RWPE1 (cell line): ENCODE measurements at regions not wholly inside any gene's neighbourhood (a gene's known extent, or its start where the extent isn't known, plus 50 kb on each side); places are given as distances from the start of the nearest gene placed in this dataset.
"Not testable (repeated sequence)": the region's sequence is repeated elsewhere in the genome, so short reads cannot be mapped to it uniquely, and the experiment has no call there.

ENCODE experiments used
- CTCF ChIA-PET: fragments of 350-600 bp; sonication (Branson Sonifier 250); formaldehyde crosslinking; extraction: SDS; loops from one replicate; lab custom pipeline; 2021; lab: Yijun Ruan, JAX
- POLR2A ChIA-PET: fragments of 400-600 bp; formaldehyde crosslinking; extraction: SDS; loops from one replicate; lab custom pipeline; 2020; ENCODE audit warnings: antibody characterized with exemption; ENCODE audit not compliant: low non-redundant PET; lab: Yijun Ruan, JAX
- DNase-seq: peaks from one replicate; pipeline ENCODE4 v3.0.0; 2012; ENCODE audit warnings: low spot score
- H3K27ac ChIP-seq: fragments of 450-650 bp; 2 replicates; pipeline ENCODE4 v1.5.1; 2017
- TF ChIP-seq, protein P1 (sequence below): fragments of 450-650 bp; conservative IDR thresholded peaks from 2 replicates; pipeline ENCODE4 v1.5.1; 2017; ENCODE audit warnings: low read depth, mild to moderate bottlenecking

DNA sequence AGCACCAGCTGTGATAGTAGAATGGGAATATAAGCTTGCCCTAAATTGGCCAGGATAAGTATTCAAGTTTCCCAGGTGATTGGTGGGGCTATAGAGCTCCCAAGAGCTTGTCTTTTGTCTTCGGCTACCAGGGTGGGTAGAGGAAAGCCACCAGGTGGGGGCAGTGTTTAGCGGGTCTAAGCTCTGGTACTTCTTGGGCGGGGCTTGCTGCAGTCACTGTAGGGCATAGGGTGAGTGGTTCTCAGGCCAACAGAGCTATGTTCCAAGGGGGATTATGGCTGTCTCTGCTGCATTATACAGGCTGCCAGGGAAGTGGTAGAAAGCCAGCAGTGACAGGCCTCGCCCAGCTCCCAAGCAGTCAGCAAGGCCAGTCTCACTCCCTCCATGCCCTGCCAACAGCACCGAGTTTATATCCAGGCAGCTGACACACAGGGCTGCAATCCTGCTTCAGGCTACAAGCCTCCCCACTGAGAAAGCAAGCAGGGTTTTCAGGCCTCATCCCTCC lies 110.7 kb downstream of the ZNF467 start:
- TF ChIP-seq, protein P1, sequence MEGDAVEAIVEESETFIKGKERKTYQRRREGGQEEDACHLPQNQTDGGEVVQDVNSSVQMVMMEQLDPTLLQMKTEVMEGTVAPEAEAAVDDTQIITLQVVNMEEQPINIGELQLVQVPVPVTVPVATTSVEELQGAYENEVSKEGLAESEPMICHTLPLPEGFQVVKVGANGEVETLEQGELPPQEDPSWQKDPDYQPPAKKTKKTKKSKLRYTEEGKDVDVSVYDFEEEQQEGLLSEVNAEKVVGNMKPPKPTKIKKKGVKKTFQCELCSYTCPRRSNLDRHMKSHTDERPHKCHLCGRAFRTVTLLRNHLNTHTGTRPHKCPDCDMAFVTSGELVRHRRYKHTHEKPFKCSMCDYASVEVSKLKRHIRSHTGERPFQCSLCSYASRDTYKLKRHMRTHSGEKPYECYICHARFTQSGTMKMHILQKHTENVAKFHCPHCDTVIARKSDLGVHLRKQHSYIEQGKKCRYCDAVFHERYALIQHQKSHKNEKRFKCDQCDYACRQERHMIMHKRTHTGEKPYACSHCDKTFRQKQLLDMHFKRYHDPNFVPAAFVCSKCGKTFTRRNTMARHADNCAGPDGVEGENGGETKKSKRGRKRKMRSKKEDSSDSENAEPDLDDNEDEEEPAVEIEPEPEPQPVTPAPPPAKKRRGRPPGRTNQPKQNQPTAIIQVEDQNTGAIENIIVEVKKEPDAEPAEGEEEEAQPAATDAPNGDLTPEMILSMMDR, result no peak; the same call in 1 of the 2 replicates
- POLR2A ChIA-PET, result no interaction called here
- CTCF ChIA-PET, result interaction anchor here (0.5 to 1.3 kb wide), 2 partner anchors 80 to 135 kb away, joined by 6 to 7 read pairs; no protein-coding TSS in a partner anchor
- no peak overlapping the region for H3K27ac ChIP-seq
- no peak for DNase-seq

DNA sequence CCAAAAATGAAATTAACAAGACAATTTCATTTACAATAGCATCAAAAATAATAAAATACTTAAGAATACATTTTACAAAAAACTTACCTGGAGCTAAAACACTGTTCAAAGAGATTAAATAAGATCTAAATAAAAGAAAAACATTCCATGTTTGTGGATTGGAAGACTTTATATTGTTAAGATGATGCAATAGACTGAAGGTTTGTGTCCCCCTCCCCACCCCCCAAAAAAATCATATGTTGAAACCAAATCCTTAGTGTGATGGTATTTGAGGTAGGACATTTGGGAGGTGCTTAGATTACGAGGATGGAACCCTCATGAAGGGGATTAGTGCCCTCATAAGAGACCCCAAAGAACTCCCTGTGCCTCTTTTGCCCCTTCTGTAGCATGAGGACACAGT lies 117.6 kb downstream of the ZNF467 start:
- ChIA-PET CTCF (no interaction called here), POLR2A (no interaction called here)
- no peak for DNase-seq
- TF ChIP-seq, protein P1, result no peak
- no peak overlapping the region for H3K27ac ChIP-seq

DNA sequence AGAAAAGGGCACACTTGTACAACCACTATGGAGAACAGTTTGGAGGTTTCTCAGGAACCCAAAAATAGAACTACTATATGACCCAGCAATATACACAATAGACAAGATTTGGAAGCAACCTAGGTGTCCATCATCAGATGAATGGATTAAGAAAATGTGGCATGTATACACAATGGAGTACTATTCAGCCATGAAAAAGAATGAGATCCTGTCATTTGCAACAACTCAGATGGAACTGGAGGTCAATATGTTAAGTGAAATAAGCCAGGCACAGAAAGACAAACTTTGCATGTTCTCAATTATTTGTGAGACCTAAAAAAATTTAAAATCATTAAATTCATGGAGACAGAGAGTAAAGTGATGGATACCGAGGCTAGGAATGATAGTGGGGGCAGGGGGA lies 118.8 kb downstream of the ZNF467 start:
- ChIA-PET CTCF (no interaction called here), POLR2A (no interaction called here)
- H3K27ac ChIP-seq, result no peak overlapping the region
- DNase-seq, result no peak
- TF ChIP-seq, protein P1, result no peak

- DNase-seq, POLR2A ChIA-PET, H3K27ac ChIP-seq, CTCF ChIA-PET: not testable (repeated sequence)
Observed at GRCh38 chr7:149650190-149650589, 123.2 kb downstream of the ZNF467 start.

DNA sequence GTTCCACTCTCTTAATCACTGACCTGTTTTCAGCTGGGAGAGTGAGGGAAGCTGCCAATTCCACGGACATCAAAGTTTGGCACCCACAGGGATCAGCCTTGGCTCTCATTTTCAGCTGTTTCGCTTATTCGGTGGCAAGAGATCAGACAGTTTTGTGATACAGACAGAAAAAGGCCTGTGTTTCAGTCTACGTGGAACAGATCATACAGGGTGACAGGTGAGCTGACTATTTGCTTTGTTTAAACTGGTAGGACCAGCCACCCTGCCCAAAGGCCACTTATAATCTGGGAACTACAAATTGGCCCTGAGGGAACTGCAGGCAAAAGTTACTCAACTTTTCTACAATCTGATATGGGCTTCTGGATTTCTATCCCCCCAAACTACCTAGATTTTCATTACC lies 128.6 kb downstream of the ZNF467 start:
- no peak overlapping the region for H3K27ac ChIP-seq
- no peak for DNase-seq
- TF ChIP-seq, protein P1, result no peak
- ChIA-PET POLR2A (no interaction called here), CTCF (no interaction called here)

DNA sequence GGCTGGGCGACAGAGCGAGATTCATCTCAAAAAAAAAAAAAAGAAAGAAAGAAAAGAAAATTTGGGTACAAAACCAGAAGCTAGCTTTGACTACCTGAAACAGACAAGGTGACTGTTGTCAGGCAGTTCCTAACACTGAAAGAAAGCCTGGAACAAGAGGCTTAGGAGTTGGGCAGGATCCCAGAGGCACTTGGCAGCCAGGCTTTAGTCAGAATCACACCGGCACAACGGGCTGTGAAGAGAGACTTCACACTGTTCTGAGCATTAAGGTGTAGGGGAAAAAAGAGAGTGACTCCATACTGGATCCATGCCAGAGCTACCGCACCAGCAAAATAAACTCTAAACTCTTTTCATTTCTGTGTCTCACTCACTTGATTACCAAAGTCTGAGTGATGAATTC lies 130.8 kb downstream of the ZNF467 start:
- DNase-seq, result no peak
- ChIA-PET POLR2A (no interaction called here), CTCF (no interaction called here)
- TF ChIP-seq, protein P1, result no peak
- no peak overlapping the region for H3K27ac ChIP-seq

DNA sequence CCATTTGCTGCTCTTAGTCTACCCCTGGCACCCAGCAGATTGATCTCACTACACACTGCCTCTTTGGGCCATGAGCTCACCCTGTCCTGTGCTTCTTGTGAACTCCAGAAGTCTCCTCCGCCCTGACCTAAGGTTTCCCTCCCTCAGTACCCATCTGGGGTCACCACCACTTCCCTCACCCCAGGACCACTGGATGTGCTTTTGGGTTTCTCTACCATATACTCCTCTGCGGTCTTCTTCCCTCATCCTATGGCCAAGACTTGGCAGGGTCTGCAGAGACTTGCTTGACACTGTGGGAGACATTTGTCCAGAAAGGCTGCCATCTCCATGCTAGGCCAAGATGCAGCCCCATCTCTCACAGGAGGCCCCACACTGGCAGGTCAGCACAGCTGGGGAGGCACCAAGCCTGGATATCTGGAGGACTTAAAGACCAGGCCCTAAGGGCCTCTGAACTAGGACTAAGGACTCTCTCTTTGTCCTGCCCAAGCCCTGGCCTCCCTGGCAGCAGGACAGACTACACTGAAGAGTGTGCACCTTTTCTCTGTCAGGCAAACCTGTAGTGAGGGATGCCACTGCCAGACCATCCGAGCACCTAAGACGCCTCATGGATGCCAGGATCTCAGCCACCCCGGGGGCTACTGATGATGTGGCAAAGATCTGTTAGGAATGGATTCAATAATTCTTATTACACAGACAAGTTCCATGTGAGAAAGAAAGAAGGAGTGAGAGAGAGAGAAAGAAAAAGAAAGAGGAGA lies 134.6 kb downstream of the ZNF467 start:
- ChIA-PET POLR2A (no interaction called here), CTCF (interaction anchor here (0.6 kb wide), 1 partner anchor 122 kb away, joined by 7 read pairs; no protein-coding TSS in a partner anchor)
- no peak overlapping the region for H3K27ac ChIP-seq
- TF ChIP-seq, protein P1, result no peak
- no peak for DNase-seq
